H9 (cell line): ENCODE measurements at regions not wholly inside any gene's neighbourhood (a gene's known extent, or its start where the extent isn't known, plus 50 kb on each side); places are given as distances from the start of the nearest gene placed in this dataset.

Experiments
- DNase-seq: peaks from one replicate; pipeline ENCODE4 v3.0.0-alpha.2; 2017
- H2AFZ ChIP-seq: one replicate; pipeline ENCODE4 v1.6.1; 2013; ENCODE audit warnings: mild to moderate bottlenecking, low read length, control low read depth, moderate library complexity
- H2AK5ac ChIP-seq: 2 replicates; pipeline ENCODE4 v1.6.1; 2013; ENCODE audit warnings: low read length, control low read depth, mixed read lengths; ENCODE audit not compliant: insufficient read length
- H2BK120ac ChIP-seq: one replicate; pipeline ENCODE4 v1.6.1; 2013; ENCODE audit warnings: low read depth, mild to moderate bottlenecking, low read length, control low read depth, inconsistent platforms; ENCODE audit not compliant: poor library complexity, severe bottlenecking
- H2BK12ac ChIP-seq: 2 replicates; pipeline ENCODE4 v1.6.1; 2013; ENCODE audit warnings: low read length, control low read depth, mixed read lengths, low read depth; ENCODE audit not compliant: insufficient read length
- H2BK15ac ChIP-seq: 2 replicates; pipeline ENCODE4 v1.6.1; 2013; ENCODE audit warnings: low read depth, low read length, control low read depth
- H2BK20ac ChIP-seq: one replicate; pipeline ENCODE4 v1.6.1; 2013; ENCODE audit warnings: low read depth, mild to moderate bottlenecking, low read length, control low read depth, inconsistent platforms; ENCODE audit not compliant: poor library complexity, severe bottlenecking
- H2BK5ac ChIP-seq: 2 replicates; pipeline ENCODE4 v1.6.1; 2013; ENCODE audit warnings: low read length, control low read depth, mixed read lengths; ENCODE audit not compliant: insufficient read length
- H3K14ac ChIP-seq: 2 replicates; pipeline ENCODE4 v1.6.1; 2013; ENCODE audit warnings: low read length, control low read depth; ENCODE audit not compliant: insufficient read depth
- H3K18ac ChIP-seq: 2 replicates; pipeline ENCODE4 v1.6.1; 2013; ENCODE audit warnings: low read depth, mild to moderate bottlenecking, mixed read lengths, low read length, control low read depth; ENCODE audit not compliant: insufficient read length
- H3K23ac ChIP-seq: 2 replicates; pipeline ENCODE4 v1.6.1; 2013; ENCODE audit warnings: low read length, control low read depth, mixed read lengths, low read depth; ENCODE audit not compliant: insufficient read length
- H3K23me2 ChIP-seq: 2 replicates; pipeline ENCODE4 v1.6.1; 2013; ENCODE audit warnings: low read depth, mild to moderate bottlenecking, mixed read lengths, low read length, control low read depth; ENCODE audit not compliant: insufficient read length, poor library complexity, severe bottlenecking
- H3K27ac ChIP-seq: 2 replicates; pipeline ENCODE4 v1.5.1; 2013; ENCODE audit warnings: low read length, control low read depth, mixed read lengths, low read depth; ENCODE audit not compliant: insufficient read length
- H3K27me3 ChIP-seq: 2 replicates; pipeline ENCODE4 v1.6.1; 2013; ENCODE audit warnings: low read length, control low read depth, inconsistent platforms; ENCODE audit not compliant: insufficient read depth
- H3K4ac ChIP-seq: 2 replicates; pipeline ENCODE4 v1.6.1; 2013; ENCODE audit warnings: low read depth, mild to moderate bottlenecking, control low read depth, inconsistent platforms, low read length, moderate library complexity
- H3K4me1 ChIP-seq: 2 replicates; pipeline ENCODE4 v1.6.1; 2013; ENCODE audit warnings: low read length, control low read depth, inconsistent platforms; ENCODE audit not compliant: insufficient read depth
- H3K4me2 ChIP-seq: 2 replicates; pipeline ENCODE4 v1.6.1; 2013; ENCODE audit warnings: low read length, control low read depth, mixed read lengths; ENCODE audit not compliant: insufficient read length, insufficient read depth
- H3K56ac ChIP-seq: 2 replicates; pipeline ENCODE4 v1.6.1; 2013; ENCODE audit warnings: low read depth, mild to moderate bottlenecking, mixed read lengths, low read length, control low read depth; ENCODE audit not compliant: insufficient read length
- H3K79me1 ChIP-seq: 2 replicates; pipeline ENCODE4 v1.6.1; 2013; ENCODE audit warnings: low read depth, mild to moderate bottlenecking, moderate library complexity, low read length, control low read depth, inconsistent platforms; ENCODE audit not compliant: insufficient read depth, poor library complexity, severe bottlenecking
- H3K79me2 ChIP-seq: 2 replicates; pipeline ENCODE4 v1.6.1; 2013; ENCODE audit warnings: low read length, control low read depth, inconsistent platforms; ENCODE audit not compliant: insufficient read depth
- H3K9ac ChIP-seq: 2 replicates; pipeline ENCODE4 v1.6.1; 2013; ENCODE audit warnings: low read length, control low read depth, mixed read lengths; ENCODE audit not compliant: insufficient read length; ENCODE audit errors: extremely low read depth
- H3K9me3 ChIP-seq: one replicate; pipeline ENCODE4 v1.6.1; 2013; ENCODE audit warnings: low read depth, low read length, inconsistent platforms; ENCODE audit not compliant: control insufficient read depth
- H3T11ph ChIP-seq: one replicate; pipeline ENCODE4 v1.6.1; 2013; ENCODE audit warnings: mild to moderate bottlenecking, low read length, control low read depth, inconsistent platforms
- H4K20me1 ChIP-seq: one replicate; pipeline ENCODE4 v1.6.1; 2013; ENCODE audit not compliant: control insufficient read depth, insufficient read length, insufficient read depth
- H4K5ac ChIP-seq: 2 replicates; pipeline ENCODE4 v1.6.1; 2013; ENCODE audit warnings: low read depth, mild to moderate bottlenecking, mixed read lengths, low read length, control low read depth; ENCODE audit not compliant: insufficient read length
- H4K8ac ChIP-seq: replicated peaks from 2 replicates; pipeline ENCODE4 v1.6.1; 2013; ENCODE audit warnings: low read length, control low read depth, mixed read lengths, low read depth; ENCODE audit not compliant: insufficient read length
- H4K91ac ChIP-seq: 2 replicates; pipeline ENCODE4 v1.6.1; 2013; ENCODE audit warnings: low read depth, mild to moderate bottlenecking, moderate library complexity, mixed read lengths, low read length, control low read depth; ENCODE audit not compliant: insufficient read length
- H3K27ac Mint-ChIP-seq, 3 experiments: 2 replicates in 2 of 3; 3 replicates in 1 of 3; pipeline ENCODE4 v1.8.0; 2020 to 2021; ENCODE audit warnings: mixed read lengths in 3 of 3, mild to moderate bottlenecking in 1 of 3, moderate library complexity in 1 of 3
- H3K27me3 Mint-ChIP-seq: 2 replicates; pipeline ENCODE4 v1.8.0; 2021; ENCODE audit warnings: low read depth, mild to moderate bottlenecking, moderate library complexity, mixed read lengths
- H3K36me3 Mint-ChIP-seq, 3 experiments: 2 replicates in 2 of 3; 3 replicates in 1 of 3; pipeline ENCODE4 v1.8.0; 2020 to 2021; ENCODE audit warnings: low read depth in 3 of 3, mixed read lengths in 3 of 3; ENCODE audit not compliant: insufficient read depth in 1 of 3
- H3K4me1 Mint-ChIP-seq, 2 experiments: 2 replicates each; pipeline ENCODE4 v1.8.0; 2020; ENCODE audit warnings: mixed read lengths in 2 of 2
- H3K4me3 Mint-ChIP-seq, 2 experiments: 2 replicates in 1 of 2; 3 replicates in 1 of 2; pipeline ENCODE4 v1.8.0; 2020 to 2021; ENCODE audit warnings: mild to moderate bottlenecking in 2 of 2, mixed read lengths in 2 of 2, moderate library complexity in 1 of 2
- H3K9me3 Mint-ChIP-seq, 2 experiments: 2 replicates in 1 of 2; 3 replicates in 1 of 2; pipeline ENCODE4 v1.8.0; 2020; ENCODE audit warnings: mild to moderate bottlenecking in 2 of 2, mixed read lengths in 2 of 2, moderate library complexity in 1 of 2
- CTCF ChIP-seq: fragments of 200-600 bp; sonication (generic); conservative IDR thresholded peaks from 3 replicates; pipeline ENCODE4 v1.8.0; 2021; ENCODE audit warnings: antibody characterized with exemption, mild to moderate bottlenecking
- WGBS: extraction: QIAGEN DNeasy Blood & Tissue Kit; methylation state at CpG from one replicate; pipeline ENCODE4 v1.1.7; 2013; ENCODE audit warnings: missing lambda C conversion rate, low lambda C conversion rate, mixed read lengths; ENCODE audit not compliant: insufficient read length; ENCODE audit errors: extremely low coverage; 5-methylcytosine and 5-hydroxymethylcytosine counted together

- Histone ChIP-seq H3K18ac (no peak overlapping the region), H3K9ac (no peak overlapping the region), H3K9me3 (no peaks in the 10 kb centered on the region), H3K23me2 (no peaks in the 10 kb centered on the region), H4K8ac (no peak overlapping the region), H3T11ph (no peak overlapping the region), H3K27ac (no peak overlapping the region), H4K5ac (no peak overlapping the region), H2AFZ (no peak overlapping the region), H3K79me2 (no peaks in the 10 kb centered on the region), H2BK15ac (no peak overlapping the region), H3K4me1 (no peaks in the 10 kb centered on the region), H4K20me1 (no peaks in the 10 kb centered on the region), H3K27me3 (no peaks in the 10 kb centered on the region), H3K14ac (no peak overlapping the region), H3K23ac (no peak overlapping the region), H2BK12ac (no peak overlapping the region), H3K4ac (no peak overlapping the region), H2BK120ac (no peak overlapping the region), H4K91ac (no peak overlapping the region), H2BK5ac (no peak overlapping the region), H2BK20ac (no peak overlapping the region), H3K79me1 (no peaks in the 10 kb centered on the region), H3K4me2 (no peak overlapping the region), H3K56ac (no peak overlapping the region), H2AK5ac (no peak overlapping the region)
- no peak for DNase-seq
- Mint-ChIP-seq H3K4me3 (no peak overlapping the region), H3K4me1 (peaks cover 13 to 14% of the 10 kb centered on the region in 2 experiments), H3K9me3 (no peaks in the 10 kb centered on the region), H3K27me3 (peaks cover 13% of the 10 kb centered on the region), H3K36me3 (no peaks in the 10 kb centered on the region), H3K27ac (no peak overlapping the region; a peak in 1 of 7 replicates)
- no CpG with 5 or more reads among the region's 31 CpGs for WGBS
- TF ChIP-seq CTCF: no peak
Observed at GRCh38 chr16:10252155-10252554, 69.9 kb upstream of the GRIN2A start.
